SK-N-SH (cell line): ENCODE measurements at regions not wholly inside any gene's neighbourhood (a gene's known extent, or its start where the extent isn't known, plus 50 kb on each side); places are given as distances from the start of the nearest gene placed in this dataset.

ENCODE experiments used
- CTCF ChIA-PET: fragments of 300-600, 350-600 bp; formaldehyde crosslinking; extraction: SDS; loops from one replicate; lab custom pipeline; 2021; lab: Yijun Ruan, JAX
- POLR2A ChIA-PET: fragments of 350-600 bp; sonication (Branson Sonifier 250); formaldehyde crosslinking; extraction: SDS; loops from one replicate; lab custom pipeline; 2020; ENCODE audit warnings: antibody characterized with exemption, inconsistent platforms; lab: Yijun Ruan, JAX
- DNase-seq: peaks from one replicate; pipeline ENCODE4 v3.0.0; 2012
- H2AFZ ChIP-seq: fragments of 200-600 bp; sonication (generic); 2 replicates; pipeline ENCODE4 v1.8.1; 2016; ENCODE audit warnings: antibody characterized with exemption, mild to moderate bottlenecking, low read depth
- H3F3A ChIP-seq: fragments of 200-600 bp; sonication (generic); replicated peaks from 2 replicates; pipeline ENCODE3; 2016; ENCODE audit warnings: antibody characterized with exemption, mild to moderate bottlenecking; ENCODE audit not compliant: insufficient read depth
- H3K27ac ChIP-seq, 2 experiments: fragments of 200-500 bp in 1 of 2; fragments of 200-600 bp in 1 of 2; sonication (Bioruptor generic) in 1 of 2; sonication (generic), shearing (Covaris generic) in 1 of 2; 2 replicates each; pipeline versions ENCODE4 v1.5.1 to v1.6.1; 2014 to 2016; ENCODE audit warnings: low read depth in 2 of 2, inconsistent platforms in 1 of 2, low read length in 1 of 2, mild to moderate bottlenecking in 1 of 2, mixed read lengths in 1 of 2
- H3K27me3 ChIP-seq: fragments of 200-600 bp; sonication (generic), shearing (Covaris generic); 2 replicates; pipeline ENCODE4 v1.6.1; 2016; ENCODE audit warnings: mixed run types; ENCODE audit not compliant: insufficient read depth
- H3K36me3 ChIP-seq, 2 experiments: fragments of 200-500 bp in 1 of 2; fragments of 200-600 bp in 1 of 2; sonication (Bioruptor generic) in 1 of 2; sonication (generic) in 1 of 2; replicated peaks in 1 of 2; 2 replicates each; pipeline versions ENCODE3 to v1.5.1; 2014 to 2016; ENCODE audit warnings: low read length in 1 of 2, mild to moderate bottlenecking in 1 of 2; ENCODE audit not compliant: insufficient read depth in 2 of 2, control insufficient read depth in 1 of 2
- H3K4me1 ChIP-seq, 2 experiments: fragments of 200-500 bp in 1 of 2; fragments of 200-600 bp in 1 of 2; sonication (Bioruptor generic) in 1 of 2; sonication (generic), shearing (Covaris generic) in 1 of 2; 2 replicates each; pipeline versions ENCODE4 v1.5.1 to v1.6.1; 2014 to 2016; ENCODE audit warnings: low read depth in 1 of 2, low read length in 1 of 2, mixed run types in 1 of 2; ENCODE audit not compliant: insufficient read depth in 2 of 2, control insufficient read depth in 1 of 2
- H3K4me2 ChIP-seq: fragments of 200-600 bp; sonication (generic), shearing (Covaris generic); 2 replicates; pipeline ENCODE4 v1.6.1; 2017; ENCODE audit warnings: mixed run types
- H3K4me3 ChIP-seq, 2 experiments: fragments of 200-500 bp in 1 of 2; fragments of 200-600 bp in 1 of 2; sonication (Bioruptor generic) in 1 of 2; sonication (generic), shearing (Covaris generic) in 1 of 2; 2 replicates each; pipeline versions ENCODE4 v1.5.1 to v1.8.1; 2014 to 2016; ENCODE audit warnings: low read depth in 2 of 2, inconsistent platforms in 1 of 2, low read length in 1 of 2, mild to moderate bottlenecking in 1 of 2, mixed read lengths in 1 of 2, moderate library complexity in 1 of 2
- H3K79me2 ChIP-seq: fragments of 200-600 bp; sonication (generic); 2 replicates; pipeline ENCODE4 v1.8.1; 2017; ENCODE audit warnings: mild to moderate bottlenecking; ENCODE audit not compliant: insufficient read depth
- H3K9ac ChIP-seq: fragments of 200-600 bp; sonication (generic); 2 replicates; pipeline ENCODE4 v1.6.1; 2017; ENCODE audit warnings: mixed run types
- H3K9me2 ChIP-seq: fragments of 200-600 bp; sonication (generic); 2 replicates; pipeline ENCODE4 v1.6.1; 2017; ENCODE audit warnings: mixed run types
- H3K9me3 ChIP-seq: fragments of 200-600 bp; sonication (generic); 2 replicates; pipeline ENCODE4 v1.6.1; 2017; ENCODE audit warnings: mixed run types, mild to moderate bottlenecking, moderate library complexity
- H4K20me1 ChIP-seq: fragments of 200-600 bp; sonication (generic); 2 replicates; pipeline ENCODE4 v1.6.1; 2017; ENCODE audit warnings: mild to moderate bottlenecking, mixed run types; ENCODE audit not compliant: insufficient read depth
- CHD2 ChIP-seq: fragments of 150-350 bp; IDR thresholded peaks from 2 replicates; pipeline ENCODE4 v1.6.1; 2018; ENCODE audit warnings: low read length; ENCODE audit not compliant: partially characterized antibody
- FOXM1 ChIP-seq: IDR thresholded peaks from 2 replicates; pipeline ENCODE4 v1.4.0; 2012; ENCODE audit warnings: low read depth, mild to moderate bottlenecking
- MEF2A ChIP-seq: IDR thresholded peaks from 2 replicates; pipeline ENCODE4 v1.4.0; 2012; ENCODE audit warnings: low read depth, borderline replicate concordance
- NFIC ChIP-seq: IDR thresholded peaks from 2 replicates; pipeline ENCODE4 v1.4.0; 2012; ENCODE audit warnings: borderline replicate concordance
- RCOR1 ChIP-seq: fragments of 150-350 bp; IDR thresholded peaks from 2 replicates; pipeline ENCODE4 v1.6.1; 2017; ENCODE audit warnings: antibody characterized with exemption, low read length
- RXRA ChIP-seq: IDR thresholded peaks from 2 replicates; pipeline ENCODE4 v1.4.0; 2012; ENCODE audit warnings: low read depth, mild to moderate bottlenecking, borderline replicate concordance
- SMC3 ChIP-seq: IDR thresholded peaks from 2 replicates; pipeline ENCODE4 v1.6.1; 2012; ENCODE audit warnings: low read depth, low read length, improper control_type of control experiment
- TAF1 ChIP-seq: IDR thresholded peaks from 2 replicates; pipeline ENCODE4 v1.6.1; 2012; ENCODE audit warnings: low read depth, mild to moderate bottlenecking, low read length, moderate library complexity, borderline replicate concordance
- TCF12 ChIP-seq: IDR thresholded peaks from 2 replicates; pipeline ENCODE4 v1.4.0; 2012
- TEAD4 ChIP-seq: IDR thresholded peaks from 2 replicates; pipeline ENCODE4 v1.4.0; 2012; ENCODE audit warnings: mild to moderate bottlenecking, borderline replicate concordance; ENCODE audit not compliant: insufficient read depth
- WGBS: methylation state at CpG from one replicate; pipeline ENCODE4 v1.1.6; 2017; ENCODE audit warnings: low lambda C conversion rate; 5-methylcytosine and 5-hydroxymethylcytosine counted together
- TF ChIP-seq, protein P1 (sequence below): fragments of 150-350 bp; IDR thresholded peaks from 2 replicates; pipeline ENCODE4 v1.6.1; 2017; ENCODE audit warnings: antibody characterized with exemption, low read length, low read depth, borderline replicate concordance
- TF ChIP-seq, protein P2 (sequence below): IDR thresholded peaks from 2 replicates; pipeline ENCODE4 v1.6.1; 2012; ENCODE audit warnings: mild to moderate bottlenecking, low read depth, low read length, moderate library complexity
- TF ChIP-seq, protein P3 (sequence below): IDR thresholded peaks from 2 replicates; pipeline ENCODE4 v1.4.0; 2012; ENCODE audit warnings: low read depth, borderline replicate concordance
- TF ChIP-seq, protein P4 (sequence below): IDR thresholded peaks from 2 replicates; pipeline ENCODE4 v1.4.0; 2012; ENCODE audit warnings: low read depth, borderline replicate concordance
- TF ChIP-seq, protein P5 (sequence below): fragments of 150-350 bp; IDR thresholded peaks from 2 replicates; pipeline ENCODE4 v1.6.1; 2016; ENCODE audit warnings: mild to moderate bottlenecking, low read depth, low read length
- TF ChIP-seq, protein P6 (sequence below): IDR thresholded peaks from 2 replicates; pipeline ENCODE4; 2012

DNA sequence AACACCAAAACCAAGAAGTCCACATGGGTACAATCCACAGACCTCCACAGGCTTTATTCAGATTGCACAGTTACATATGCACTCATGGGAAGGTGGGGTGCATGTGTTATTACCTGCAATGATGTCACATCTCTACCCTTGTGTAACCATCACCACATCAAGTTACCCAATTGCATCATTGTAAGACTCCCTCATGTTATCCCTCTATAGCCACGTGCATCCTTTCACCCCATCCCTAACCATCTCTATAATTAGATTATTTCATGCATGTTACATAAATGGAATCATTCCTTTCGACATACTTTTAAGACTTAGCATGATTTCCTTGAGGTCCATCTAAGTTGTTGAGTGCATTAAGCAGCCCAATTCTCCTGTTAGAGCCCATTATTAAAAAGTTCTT lies 408.2 kb upstream of the C16orf82 start:
- Histone ChIP-seq H3K27ac (no peak overlapping the region), H3F3A (no peaks in the 10 kb centered on the region), H3K79me2 (no peaks in the 10 kb centered on the region), H3K4me3 (no peak overlapping the region), H3K4me2 (no peak overlapping the region), H3K4me1 (no peaks in the 10 kb centered on the region), H3K36me3 (no peaks in the 10 kb centered on the region), H3K9me3 (peaks cover 9% of the 10 kb centered on the region; the same call in 1 of the 2 replicates), H3K27me3 (no peaks in the 10 kb centered on the region), H3K9ac (no peak overlapping the region), H4K20me1 (no peaks in the 10 kb centered on the region), H3K9me2 (0 out of 2 replicates have a peak, but pooled peaks cover 5% of the 10 kb centered on the region), H2AFZ (no peak overlapping the region)
- DNase-seq: no peak
- ChIA-PET CTCF (no interaction called here), POLR2A (no interaction called here)
- WGBS: 3% methylated on average over 2 of the region's 2 CpGs
- TF ChIP-seq NFIC (no peak), CHD2 (no peak), FOXM1 (no peak), TCF12 (no peak), TEAD4 (no peak), RXRA (no peak), TAF1 (no peak), SMC3 (no peak), RCOR1 (no peak), MEF2A (no peak)
- TF ChIP-seq, protein P1, sequence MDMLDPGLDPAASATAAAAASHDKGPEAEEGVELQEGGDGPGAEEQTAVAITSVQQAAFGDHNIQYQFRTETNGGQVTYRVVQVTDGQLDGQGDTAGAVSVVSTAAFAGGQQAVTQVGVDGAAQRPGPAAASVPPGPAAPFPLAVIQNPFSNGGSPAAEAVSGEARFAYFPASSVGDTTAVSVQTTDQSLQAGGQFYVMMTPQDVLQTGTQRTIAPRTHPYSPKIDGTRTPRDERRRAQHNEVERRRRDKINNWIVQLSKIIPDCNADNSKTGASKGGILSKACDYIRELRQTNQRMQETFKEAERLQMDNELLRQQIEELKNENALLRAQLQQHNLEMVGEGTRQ: no peak
- TF ChIP-seq, protein P2, sequence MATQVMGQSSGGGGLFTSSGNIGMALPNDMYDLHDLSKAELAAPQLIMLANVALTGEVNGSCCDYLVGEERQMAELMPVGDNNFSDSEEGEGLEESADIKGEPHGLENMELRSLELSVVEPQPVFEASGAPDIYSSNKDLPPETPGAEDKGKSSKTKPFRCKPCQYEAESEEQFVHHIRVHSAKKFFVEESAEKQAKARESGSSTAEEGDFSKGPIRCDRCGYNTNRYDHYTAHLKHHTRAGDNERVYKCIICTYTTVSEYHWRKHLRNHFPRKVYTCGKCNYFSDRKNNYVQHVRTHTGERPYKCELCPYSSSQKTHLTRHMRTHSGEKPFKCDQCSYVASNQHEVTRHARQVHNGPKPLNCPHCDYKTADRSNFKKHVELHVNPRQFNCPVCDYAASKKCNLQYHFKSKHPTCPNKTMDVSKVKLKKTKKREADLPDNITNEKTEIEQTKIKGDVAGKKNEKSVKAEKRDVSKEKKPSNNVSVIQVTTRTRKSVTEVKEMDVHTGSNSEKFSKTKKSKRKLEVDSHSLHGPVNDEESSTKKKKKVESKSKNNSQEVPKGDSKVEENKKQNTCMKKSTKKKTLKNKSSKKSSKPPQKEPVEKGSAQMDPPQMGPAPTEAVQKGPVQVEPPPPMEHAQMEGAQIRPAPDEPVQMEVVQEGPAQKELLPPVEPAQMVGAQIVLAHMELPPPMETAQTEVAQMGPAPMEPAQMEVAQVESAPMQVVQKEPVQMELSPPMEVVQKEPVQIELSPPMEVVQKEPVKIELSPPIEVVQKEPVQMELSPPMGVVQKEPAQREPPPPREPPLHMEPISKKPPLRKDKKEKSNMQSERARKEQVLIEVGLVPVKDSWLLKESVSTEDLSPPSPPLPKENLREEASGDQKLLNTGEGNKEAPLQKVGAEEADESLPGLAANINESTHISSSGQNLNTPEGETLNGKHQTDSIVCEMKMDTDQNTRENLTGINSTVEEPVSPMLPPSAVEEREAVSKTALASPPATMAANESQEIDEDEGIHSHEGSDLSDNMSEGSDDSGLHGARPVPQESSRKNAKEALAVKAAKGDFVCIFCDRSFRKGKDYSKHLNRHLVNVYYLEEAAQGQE: no peak
- TF ChIP-seq, protein P3, sequence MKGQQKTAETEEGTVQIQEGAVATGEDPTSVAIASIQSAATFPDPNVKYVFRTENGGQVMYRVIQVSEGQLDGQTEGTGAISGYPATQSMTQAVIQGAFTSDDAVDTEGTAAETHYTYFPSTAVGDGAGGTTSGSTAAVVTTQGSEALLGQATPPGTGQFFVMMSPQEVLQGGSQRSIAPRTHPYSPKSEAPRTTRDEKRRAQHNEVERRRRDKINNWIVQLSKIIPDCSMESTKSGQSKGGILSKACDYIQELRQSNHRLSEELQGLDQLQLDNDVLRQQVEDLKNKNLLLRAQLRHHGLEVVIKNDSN: no peak
- TF ChIP-seq, protein P4, sequence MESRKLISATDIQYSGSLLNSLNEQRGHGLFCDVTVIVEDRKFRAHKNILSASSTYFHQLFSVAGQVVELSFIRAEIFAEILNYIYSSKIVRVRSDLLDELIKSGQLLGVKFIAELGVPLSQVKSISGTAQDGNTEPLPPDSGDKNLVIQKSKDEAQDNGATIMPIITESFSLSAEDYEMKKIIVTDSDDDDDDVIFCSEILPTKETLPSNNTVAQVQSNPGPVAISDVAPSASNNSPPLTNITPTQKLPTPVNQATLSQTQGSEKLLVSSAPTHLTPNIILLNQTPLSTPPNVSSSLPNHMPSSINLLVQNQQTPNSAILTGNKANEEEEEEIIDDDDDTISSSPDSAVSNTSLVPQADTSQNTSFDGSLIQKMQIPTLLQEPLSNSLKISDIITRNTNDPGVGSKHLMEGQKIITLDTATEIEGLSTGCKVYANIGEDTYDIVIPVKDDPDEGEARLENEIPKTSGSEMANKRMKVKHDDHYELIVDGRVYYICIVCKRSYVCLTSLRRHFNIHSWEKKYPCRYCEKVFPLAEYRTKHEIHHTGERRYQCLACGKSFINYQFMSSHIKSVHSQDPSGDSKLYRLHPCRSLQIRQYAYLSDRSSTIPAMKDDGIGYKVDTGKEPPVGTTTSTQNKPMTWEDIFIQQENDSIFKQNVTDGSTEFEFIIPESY: no peak
- TF ChIP-seq, protein P5, sequence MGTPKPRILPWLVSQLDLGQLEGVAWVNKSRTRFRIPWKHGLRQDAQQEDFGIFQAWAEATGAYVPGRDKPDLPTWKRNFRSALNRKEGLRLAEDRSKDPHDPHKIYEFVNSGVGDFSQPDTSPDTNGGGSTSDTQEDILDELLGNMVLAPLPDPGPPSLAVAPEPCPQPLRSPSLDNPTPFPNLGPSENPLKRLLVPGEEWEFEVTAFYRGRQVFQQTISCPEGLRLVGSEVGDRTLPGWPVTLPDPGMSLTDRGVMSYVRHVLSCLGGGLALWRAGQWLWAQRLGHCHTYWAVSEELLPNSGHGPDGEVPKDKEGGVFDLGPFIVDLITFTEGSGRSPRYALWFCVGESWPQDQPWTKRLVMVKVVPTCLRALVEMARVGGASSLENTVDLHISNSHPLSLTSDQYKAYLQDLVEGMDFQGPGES: no peak
- TF ChIP-seq, protein P6, sequence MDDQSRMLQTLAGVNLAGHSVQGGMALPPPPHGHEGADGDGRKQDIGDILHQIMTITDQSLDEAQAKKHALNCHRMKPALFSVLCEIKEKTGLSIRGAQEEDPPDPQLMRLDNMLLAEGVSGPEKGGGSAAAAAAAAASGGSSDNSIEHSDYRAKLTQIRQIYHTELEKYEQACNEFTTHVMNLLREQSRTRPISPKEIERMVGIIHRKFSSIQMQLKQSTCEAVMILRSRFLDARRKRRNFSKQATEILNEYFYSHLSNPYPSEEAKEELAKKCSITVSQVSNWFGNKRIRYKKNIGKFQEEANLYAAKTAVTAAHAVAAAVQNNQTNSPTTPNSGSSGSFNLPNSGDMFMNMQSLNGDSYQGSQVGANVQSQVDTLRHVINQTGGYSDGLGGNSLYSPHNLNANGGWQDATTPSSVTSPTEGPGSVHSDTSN: no peak
